GM18873 (cell line): ENCODE measurements at regions not wholly inside any gene's neighbourhood (a gene's known extent, or its start where the extent isn't known, plus 50 kb on each side); places are given as distances from the start of the nearest gene placed in this dataset.

Source experiments
- ATAC-seq: cut with Tn5 transposase; IDR thresholded peaks from one replicate; pipeline ENCODE4 v1.9.1; 2021; ENCODE audit warnings: mild to moderate bottlenecking, moderate library complexity, moderate number of reproducible peaks; ENCODE audit not compliant: unreplicated experiment, low FRiP score

- ATAC-seq, result no peak
Observed at GRCh38 chr15:95106801-95107200, 875.4 kb downstream of the MCTP2 start.

- no peak for ATAC-seq
Observed at GRCh38 chr15:95108673-95109072, 877.3 kb downstream of the MCTP2 start.

GRCh38 chr15:95111969-95112368, 880.6 kb downstream of the MCTP2 start:
- no peak for ATAC-seq

DNA sequence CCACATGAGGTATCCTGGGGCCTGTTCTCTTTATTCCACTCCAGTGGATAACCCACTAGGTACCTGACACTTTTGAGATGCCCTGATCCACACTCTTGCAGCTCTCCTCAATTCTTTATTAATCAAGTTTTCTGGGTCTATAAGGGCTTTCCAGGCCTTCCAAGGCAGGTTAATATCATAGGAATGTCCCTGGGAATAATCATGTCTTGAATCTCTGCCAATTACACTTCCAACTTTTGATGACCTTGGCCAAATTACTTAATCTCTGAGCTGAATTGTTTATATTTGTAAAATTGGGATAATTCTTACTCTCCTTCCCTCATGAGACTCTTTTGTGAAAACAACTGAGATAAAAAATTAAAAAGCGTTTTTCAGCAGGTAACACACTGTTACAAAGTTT, 881.7 kb downstream of the MCTP2 start:
- ATAC-seq, result no peak

GRCh38 chr15:95119041-95119610, 887.8 kb downstream of the MCTP2 start:
- no peak for ATAC-seq

GRCh38 chr15:95120595-95120994, 889.2 kb downstream of the MCTP2 start:
- ATAC-seq, result no peak

DNA sequence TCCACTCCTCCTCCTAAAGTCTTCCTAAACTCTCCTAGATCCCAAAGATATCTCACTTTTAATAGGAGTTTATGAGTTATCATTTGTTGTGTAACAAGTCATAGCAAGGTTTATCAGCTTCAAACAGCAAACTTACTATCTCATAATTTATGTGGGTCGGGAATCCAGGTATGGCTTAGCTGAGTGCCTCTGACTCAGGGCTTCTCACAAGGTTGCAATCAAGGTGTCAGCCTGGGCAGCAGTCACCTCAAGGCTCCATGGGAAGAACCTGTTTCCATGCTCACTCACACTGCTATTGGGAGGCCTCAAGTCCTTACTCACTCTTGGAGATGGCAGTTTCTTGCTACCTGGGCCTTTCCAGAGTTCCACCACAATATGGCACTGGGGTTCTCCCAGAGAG, 889.8 kb downstream of the MCTP2 start:
- no peak for ATAC-seq

- no peak for ATAC-seq
Observed at GRCh38 chr15:95125803-95126202, 894.4 kb downstream of the MCTP2 start.

DNA sequence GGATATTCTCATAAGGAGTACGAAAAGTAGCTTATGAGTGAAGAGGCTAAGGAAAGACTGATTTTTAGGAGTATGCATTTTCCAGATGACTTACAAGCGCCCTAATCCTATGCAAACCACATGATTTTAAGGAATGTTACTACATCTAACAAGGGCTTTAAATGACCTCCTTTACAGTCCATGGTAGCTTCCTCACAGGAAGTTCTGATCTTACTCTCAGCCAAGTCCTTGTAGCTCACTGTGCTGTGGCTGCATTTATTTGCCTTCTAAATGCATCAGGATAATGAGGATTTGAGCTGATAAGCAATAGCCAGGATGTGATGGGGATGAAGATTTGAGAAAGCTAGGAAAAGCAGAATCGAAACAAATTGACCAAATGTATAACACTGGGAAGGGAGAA, 896.0 kb downstream of the MCTP2 start:
- ATAC-seq, result no peak

DNA sequence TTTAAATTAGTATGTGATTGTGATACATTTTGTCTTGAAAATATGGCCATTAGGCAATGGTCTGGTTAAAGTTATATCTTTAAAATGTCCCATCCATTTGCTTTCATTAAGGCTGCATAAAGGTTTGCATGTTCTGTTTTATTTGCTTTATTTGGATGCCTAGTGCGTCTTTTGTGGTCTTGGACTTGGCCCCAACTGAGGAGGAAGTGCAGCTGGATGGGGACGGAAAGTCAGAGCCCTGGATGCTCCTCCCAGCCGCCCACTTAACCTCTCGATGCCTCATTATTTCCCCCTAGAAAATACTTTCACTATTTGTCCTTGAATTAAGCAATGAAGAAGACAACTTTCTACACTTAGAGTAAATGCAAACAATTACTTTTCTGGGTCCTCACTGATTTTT, 898.2 kb downstream of the MCTP2 start:
- ATAC-seq, result no peak

DNA sequence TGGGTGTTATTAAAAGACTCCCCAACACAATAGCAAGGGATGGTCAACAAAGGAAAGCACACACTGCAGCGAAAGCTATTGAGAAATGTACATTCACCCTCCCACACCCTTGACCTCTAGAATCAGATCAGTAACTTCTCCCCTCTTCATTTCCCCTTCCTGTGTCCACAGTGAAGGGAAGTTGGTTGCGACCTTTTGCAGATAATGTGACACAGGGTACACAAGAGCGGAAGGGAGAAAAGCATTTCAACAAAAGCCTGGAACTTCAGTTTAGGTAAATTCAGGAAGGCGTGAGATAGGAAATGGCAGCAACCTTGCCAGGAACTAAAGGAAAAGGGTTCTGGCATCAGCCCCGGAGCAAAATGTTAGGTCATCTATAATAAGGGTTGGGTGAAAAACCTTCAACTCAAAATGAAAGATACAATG, 899.8 kb downstream of the MCTP2 start:
- no peak for ATAC-seq

- ATAC-seq, result no peak
Observed at GRCh38 chr15:95132774-95133173, 901.4 kb downstream of the MCTP2 start.

GRCh38 chr15:95134431-95135110, 903.2 kb downstream of the MCTP2 start:
- no peak for ATAC-seq

GRCh38 chr15:95138604-95139270, 907.4 kb downstream of the MCTP2 start:
- ATAC-seq, result no peak

GRCh38 chr15:95141486-95141885, 910.1 kb downstream of the MCTP2 start:
- ATAC-seq, result no peak

DNA sequence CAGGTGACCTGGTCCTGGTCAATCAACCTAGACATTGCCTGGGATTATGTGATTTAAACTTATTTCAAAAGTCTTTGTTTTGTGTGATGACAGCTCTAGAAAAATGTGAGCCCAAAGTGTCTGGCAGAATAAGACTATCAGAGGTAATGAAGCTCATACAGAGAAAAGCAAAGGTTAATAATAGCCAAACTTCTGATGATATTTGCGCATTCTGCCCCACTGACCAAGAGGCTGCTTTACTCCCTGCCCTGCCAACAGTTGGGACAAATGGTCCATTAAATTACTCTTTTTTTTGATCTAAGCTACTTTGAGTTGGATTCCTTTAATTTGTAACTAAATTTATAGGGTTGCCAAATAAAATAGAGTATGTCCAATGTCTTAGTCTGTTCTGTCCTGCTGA, 911.2 kb downstream of the MCTP2 start:
- no peak for ATAC-seq

- no peak for ATAC-seq
Observed at GRCh38 chr15:95146481-95146880, 915.1 kb downstream of the MCTP2 start.

DNA sequence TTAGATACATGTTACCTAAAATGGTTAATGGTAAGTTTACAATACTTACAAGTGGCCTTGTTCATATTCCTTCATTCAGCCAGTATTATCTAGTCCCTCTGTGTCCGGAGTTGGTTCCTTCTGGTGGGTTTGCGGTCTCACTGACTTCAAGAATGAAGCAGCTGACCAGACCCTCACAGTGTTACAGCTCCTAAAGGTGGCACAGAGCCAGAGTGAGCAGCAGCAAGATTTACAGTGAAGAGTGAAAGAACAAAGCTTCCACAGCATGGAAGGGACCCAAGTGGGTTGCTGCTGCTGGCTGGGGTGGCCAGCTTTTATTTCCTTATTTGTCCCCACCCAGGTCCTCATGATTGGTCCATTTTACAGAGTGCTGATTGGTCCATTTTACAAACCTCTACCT, 916.8 kb downstream of the MCTP2 start:
- no peak for ATAC-seq

GRCh38 chr15:95149036-95149435, 917.7 kb downstream of the MCTP2 start:
- no peak for ATAC-seq

DNA sequence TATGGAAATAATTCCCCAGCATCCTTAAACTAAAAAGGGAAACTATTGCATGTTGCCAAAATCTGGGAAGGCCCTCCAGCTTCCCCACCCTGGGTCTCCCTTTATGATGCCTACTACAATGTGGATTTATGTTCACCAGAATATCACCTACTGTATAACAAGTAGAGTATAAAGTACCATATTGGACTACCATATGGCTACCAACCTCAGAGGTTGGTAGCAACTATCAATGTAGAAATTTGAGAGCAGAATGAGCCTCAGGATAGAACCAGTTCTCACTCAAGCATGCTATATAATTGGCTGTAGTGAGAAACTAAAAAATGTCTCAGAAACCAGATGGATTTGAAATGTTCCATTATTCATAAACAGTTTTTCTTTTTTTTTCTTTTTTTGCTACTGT, 918.4 kb downstream of the MCTP2 start:
- ATAC-seq, result no peak

DNA sequence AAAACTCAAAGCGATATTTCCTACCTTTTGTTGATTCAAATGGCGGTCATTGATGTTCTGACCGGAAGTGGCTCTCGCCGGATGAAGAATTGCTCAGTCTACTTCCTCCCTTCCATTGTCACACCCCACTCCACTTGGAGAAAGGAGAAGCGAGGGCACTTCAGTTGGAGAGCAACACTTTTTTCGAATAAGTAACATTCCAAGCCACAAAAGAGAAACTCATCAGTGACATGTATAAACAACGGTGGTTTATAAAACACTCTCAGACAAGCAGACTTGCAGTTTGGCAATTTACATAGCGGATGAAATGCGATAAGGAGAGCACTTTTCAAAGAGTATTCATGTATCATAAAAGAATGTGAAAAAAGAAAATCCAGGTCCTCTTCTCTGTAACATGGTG, 919.1 kb downstream of the MCTP2 start:
- ATAC-seq, result no peak

GRCh38 chr15:95152741-95153140, 921.4 kb downstream of the MCTP2 start:
- ATAC-seq, result no peak
